AG04449 (cell line): ENCODE measurements at regions not wholly inside any gene's neighbourhood (a gene's known extent, or its start where the extent isn't known, plus 50 kb on each side); places are given as distances from the start of the nearest gene placed in this dataset.

ENCODE experiments used
- CTCF ChIA-PET: fragments of 350-600 bp; formaldehyde crosslinking; extraction: SDS; loops from one replicate; lab custom pipeline; 2021; ENCODE audit warnings: antibody characterized with exemption; lab: Yijun Ruan, JAX
- POLR2A ChIA-PET: fragments of 400-600, 350-600 bp; formaldehyde crosslinking; extraction: SDS; loops from one replicate; lab custom pipeline; 2020; ENCODE audit warnings: antibody characterized with exemption, inconsistent platforms; lab: Yijun Ruan, JAX
- DNase-seq: peaks from one replicate; pipeline ENCODE4 v3.0.0-alpha.2; 2010; ENCODE audit warnings: low read depth, low spot score
- H3K4me3 ChIP-seq: 2 replicates; pipeline ENCODE4 v1.5.1; 2011; ENCODE audit warnings: low read depth, mild to moderate bottlenecking, control low read depth, low read length
- CTCF ChIP-seq: IDR thresholded peaks from one replicate; pipeline ENCODE4 v1.5.1; 2011; ENCODE audit warnings: mild to moderate bottlenecking, moderate library complexity, low read length, control low read depth, inconsistent platforms; ENCODE audit not compliant: insufficient read depth; ENCODE audit errors: missing control alignments

GRCh38 chr2:217185265-217185995 is 325.6 kb upstream of the TNP1 start:
- ChIA-PET POLR2A (no interaction called here), CTCF (interaction anchor here (1.5 to 1.7 kb wide), 2 partner anchors 19 to 21 kb away, joined by 3 to 5 read pairs; no protein-coding TSS in a partner anchor)
- H3K4me3 ChIP-seq = no peak overlapping the region
- TF ChIP-seq CTCF = no peak
- no peak for DNase-seq

GRCh38 chr2:217184242-217184641 is 324.4 kb upstream of the TNP1 start:
- ChIA-PET POLR2A (no interaction called here), CTCF (interaction anchor here (0.8 to 2.4 kb wide), 4 partner anchors 9 to 529 kb away, joined by 3 to 7 read pairs (median 4); no protein-coding TSS in a partner anchor)
- DNase-seq = no peak

GRCh38 chr2:217183471-217183870 is 323.6 kb upstream of the TNP1 start:
- no peak overlapping the region for H3K4me3 ChIP-seq
- TF ChIP-seq CTCF = no peak
- CTCF ChIA-PET = interaction anchor here (1.6 to 2.4 kb wide), 2 partner anchors 10 to 12 kb away, joined by 3 to 7 read pairs; no protein-coding TSS in a partner anchor
- DNase-seq = no peak
- POLR2A ChIA-PET = no interaction called here

More at GRCh38 chr2:217184242-217184641, 324.4 kb upstream of the TNP1 start:
- TF ChIP-seq CTCF = no peak
- H3K4me3 ChIP-seq = no peak overlapping the region

GRCh38 chr2:217182926-217183325 is 323.1 kb upstream of the TNP1 start:
- H3K4me3 ChIP-seq = no peak overlapping the region
- TF ChIP-seq CTCF = no peak
- POLR2A ChIA-PET = no interaction called here
- DNase-seq = no peak
- CTCF ChIA-PET = interaction anchor here (1.6 to 2.4 kb wide), 2 partner anchors 10 to 11 kb away, joined by 3 to 7 read pairs; no protein-coding TSS in a partner anchor

GRCh38 chr2:217181512-217181911 is 321.6 kb upstream of the TNP1 start:
- no peak for DNase-seq
- no peak for TF ChIP-seq CTCF
- no peak overlapping the region for H3K4me3 ChIP-seq
- ChIA-PET POLR2A (interaction anchor here (0.7 kb wide), 1 partner anchor 42 kb away, joined by 3 read pairs; no protein-coding TSS in a partner anchor), CTCF (interaction anchor here (0.6 to 1.0 kb wide), 4 partner anchors 15 to 1595 kb away, joined by 3 to 5 read pairs (median 3); no protein-coding TSS in a partner anchor)

GRCh38 chr2:217179854-217180253 is 320.0 kb upstream of the TNP1 start:
- no peak for TF ChIP-seq CTCF
- ChIA-PET CTCF (interaction anchor here (1.0 kb wide), 2 partner anchors 14 to 533 kb away, joined by 3 to 6 read pairs; no protein-coding TSS in a partner anchor), POLR2A (no interaction called here)
- H3K4me3 ChIP-seq = no peak overlapping the region
- DNase-seq = no peak
